ENCODE measurements at regions not wholly inside any gene's neighbourhood (a gene's known extent, or its start where the extent isn't known, plus 50 kb on each side); places are given as distances from the start of the nearest gene placed in this dataset.

DNA sequence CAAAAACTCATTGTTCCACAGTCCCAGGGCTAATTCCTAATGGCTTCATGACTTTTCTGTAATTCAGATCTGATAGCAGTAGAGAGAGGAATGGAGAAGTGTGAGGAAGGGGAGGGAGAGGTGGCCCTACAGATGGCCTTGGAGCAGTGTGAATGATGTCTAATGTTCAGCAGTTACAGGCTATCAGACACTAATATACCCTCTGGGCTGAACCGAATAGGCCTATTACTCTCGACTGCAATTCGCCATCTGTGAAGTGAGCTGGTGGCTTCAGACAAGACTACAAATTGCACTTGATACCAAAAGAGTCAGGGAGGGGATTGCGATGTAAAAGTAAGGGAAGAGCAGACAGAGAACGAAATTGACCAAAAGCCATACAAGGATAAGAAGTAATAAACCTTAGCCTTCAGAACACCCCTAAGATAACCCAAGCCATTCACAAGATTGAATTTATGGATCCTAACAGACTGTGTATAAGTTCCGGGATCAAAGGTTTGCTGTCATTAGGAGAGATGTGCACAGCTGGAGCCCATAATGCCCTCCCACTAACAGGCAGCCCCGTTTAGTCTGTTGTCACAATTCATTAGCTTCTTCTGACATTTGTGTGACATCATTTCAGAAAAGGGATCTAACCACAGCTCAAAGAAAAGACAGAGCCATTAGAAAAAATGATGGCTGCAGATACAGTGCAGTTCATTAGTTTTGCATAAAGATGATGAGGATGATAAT, 642.4 kb upstream of the API5 start:
- H3K4me2 ChIP-seq (ENCODE audit: insufficient read depth, low read length), result no peak overlapping the region
- CTCF ChIA-PET, result no interaction called here
- H4K20me1 ChIP-seq (replicated peaks; ENCODE audit: control insufficient read depth, extremely low read depth, insufficient read depth, low read length), result no peaks in the 10 kb centered on the region
- dilution Hi-C loops (cut with MboI; ENCODE audit: extremely low pct_ligation_motif_present, low sequenced_read_pairs) (no loop called here), intact Hi-C loops (cut with micrococcal nuclease) (no loop called here)
- POLR2A ChIA-PET, result no interaction called here
- no peak overlapping the region for H3K27ac ChIP-seq (ENCODE audit: insufficient read depth, low read depth, low read length)
- no peak overlapping the region for H2AFZ ChIP-seq (ENCODE audit: low read depth, low read length)
- H3K27me3 ChIP-seq (ENCODE audit: control insufficient read depth in 2 of 2, insufficient read depth in 2 of 2, low read length in 2 of 2), result no peaks in the 10 kb centered on the region
- no peaks in the 10 kb centered on the region for H3K9me1 ChIP-seq (replicated peaks; ENCODE audit: control insufficient read depth, extremely low read depth, insufficient read depth, low read length)
- FAIRE-seq (no peak), DNase-seq (ENCODE audit: low read depth, low spot score) (no peak)
- no peak overlapping the region for H3K9ac ChIP-seq (replicated peaks; ENCODE audit: extremely low read depth, insufficient read depth, low read length)
- no peaks in the 10 kb centered on the region for H3K4me1 ChIP-seq (ENCODE audit: control insufficient read depth, extremely low read depth, insufficient read depth, low read length)
- BruUV-seq (replicated peaks), result no TSS peak
- H3K9me3 ChIP-seq (replicated peaks; ENCODE audit: control insufficient read depth, insufficient read depth, low read length), result no peaks in the 10 kb centered on the region
- H3K4me3 ChIP-seq (replicated peaks in 1 of 3; ENCODE audit: insufficient read depth in 1 of 3, low read depth in 1 of 3, low read length in 3 of 3), result no peak overlapping the region
- no peaks in the 10 kb centered on the region for H3K36me3 ChIP-seq (ENCODE audit: control insufficient read depth in 2 of 2, extremely low read depth in 1 of 2, insufficient read depth in 2 of 2, low read length in 2 of 2)
- H3K79me2 ChIP-seq (ENCODE audit: control insufficient read depth, insufficient read depth, low read length), result no peaks in the 10 kb centered on the region
- TF ChIP-seq GATA2 (IDR thresholded peaks at IDR 0.05; ENCODE audit: insufficient read depth, insufficient read length, low read depth, low read length) (no peak), POLR2AphosphoS5 (IDR thresholded peaks at IDR 0.05; ENCODE audit: insufficient read depth, low read depth, low read length) (no peak), MAX (IDR thresholded peaks at IDR 0.05; ENCODE audit: insufficient read depth, insufficient read length) (no peak), MYC (IDR thresholded peaks at IDR 0.05; ENCODE audit: low read depth, low read length) (no peak), POLR2A (IDR thresholded peaks at IDR 0.05; ENCODE audit: low read depth, low read length) (no peak), FOS (IDR thresholded peaks at IDR 0.05; ENCODE audit: borderline replicate concordance, insufficient read depth, low read length) (no peak), JUN (IDR thresholded peaks at IDR 0.05; ENCODE audit: borderline replicate concordance, insufficient read depth, insufficient read length, low read depth) (no peak)
- TF ChIP-seq, protein P1, sequence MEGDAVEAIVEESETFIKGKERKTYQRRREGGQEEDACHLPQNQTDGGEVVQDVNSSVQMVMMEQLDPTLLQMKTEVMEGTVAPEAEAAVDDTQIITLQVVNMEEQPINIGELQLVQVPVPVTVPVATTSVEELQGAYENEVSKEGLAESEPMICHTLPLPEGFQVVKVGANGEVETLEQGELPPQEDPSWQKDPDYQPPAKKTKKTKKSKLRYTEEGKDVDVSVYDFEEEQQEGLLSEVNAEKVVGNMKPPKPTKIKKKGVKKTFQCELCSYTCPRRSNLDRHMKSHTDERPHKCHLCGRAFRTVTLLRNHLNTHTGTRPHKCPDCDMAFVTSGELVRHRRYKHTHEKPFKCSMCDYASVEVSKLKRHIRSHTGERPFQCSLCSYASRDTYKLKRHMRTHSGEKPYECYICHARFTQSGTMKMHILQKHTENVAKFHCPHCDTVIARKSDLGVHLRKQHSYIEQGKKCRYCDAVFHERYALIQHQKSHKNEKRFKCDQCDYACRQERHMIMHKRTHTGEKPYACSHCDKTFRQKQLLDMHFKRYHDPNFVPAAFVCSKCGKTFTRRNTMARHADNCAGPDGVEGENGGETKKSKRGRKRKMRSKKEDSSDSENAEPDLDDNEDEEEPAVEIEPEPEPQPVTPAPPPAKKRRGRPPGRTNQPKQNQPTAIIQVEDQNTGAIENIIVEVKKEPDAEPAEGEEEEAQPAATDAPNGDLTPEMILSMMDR (IDR thresholded peaks at IDR 0.05; ENCODE audit: extremely low read depth in 1 of 2, insufficient read depth in 1 of 2, low read depth in 1 of 2, low read length in 2 of 2), result no peak

Data from endothelial cell of umbilical vein (primary cell).